Astrocyte (in vitro differentiated cells and primary cell): ENCODE measurements at regions not wholly inside any gene's neighbourhood (a gene's known extent, or its start where the extent isn't known, plus 50 kb on each side); places are given as distances from the start of the nearest gene placed in this dataset.

Source experiments
- EZH2 ChIP-seq: IDR thresholded peaks from 2 replicates; pipeline ENCODE4 v1.6.1; 2012; ENCODE audit warnings: mild to moderate bottlenecking, low read length, inconsistent platforms; ENCODE audit not compliant: insufficient read depth
- TF ChIP-seq, protein P1 (sequence below): IDR thresholded peaks from 2 replicates; pipeline ENCODE4 v1.5.1; 2011; ENCODE audit warnings: low read depth, mild to moderate bottlenecking, inconsistent platforms, low read length, moderate library complexity; ENCODE audit not compliant: insufficient read depth

DNA sequence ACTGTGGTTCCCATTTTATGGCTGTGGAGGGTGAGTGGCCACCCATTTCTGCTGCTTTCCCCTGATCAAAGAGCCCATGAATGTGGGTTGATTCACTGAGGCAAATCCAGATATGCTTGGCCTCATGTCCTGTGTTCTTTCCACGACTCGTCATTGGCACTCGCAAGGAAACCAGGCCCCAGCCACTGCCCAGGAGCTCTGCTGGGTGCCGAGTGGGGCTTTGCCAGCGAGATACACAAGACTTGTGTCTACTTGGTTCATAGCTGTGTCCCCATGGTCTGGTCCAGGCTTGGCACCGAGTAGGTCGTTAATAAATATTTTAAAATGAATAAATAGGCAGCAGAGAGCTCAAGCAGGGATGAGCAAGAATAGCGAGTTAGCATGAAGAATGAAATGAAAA lies 1291.5 kb downstream of the TBC1D22A start:
- TF ChIP-seq, protein P1, sequence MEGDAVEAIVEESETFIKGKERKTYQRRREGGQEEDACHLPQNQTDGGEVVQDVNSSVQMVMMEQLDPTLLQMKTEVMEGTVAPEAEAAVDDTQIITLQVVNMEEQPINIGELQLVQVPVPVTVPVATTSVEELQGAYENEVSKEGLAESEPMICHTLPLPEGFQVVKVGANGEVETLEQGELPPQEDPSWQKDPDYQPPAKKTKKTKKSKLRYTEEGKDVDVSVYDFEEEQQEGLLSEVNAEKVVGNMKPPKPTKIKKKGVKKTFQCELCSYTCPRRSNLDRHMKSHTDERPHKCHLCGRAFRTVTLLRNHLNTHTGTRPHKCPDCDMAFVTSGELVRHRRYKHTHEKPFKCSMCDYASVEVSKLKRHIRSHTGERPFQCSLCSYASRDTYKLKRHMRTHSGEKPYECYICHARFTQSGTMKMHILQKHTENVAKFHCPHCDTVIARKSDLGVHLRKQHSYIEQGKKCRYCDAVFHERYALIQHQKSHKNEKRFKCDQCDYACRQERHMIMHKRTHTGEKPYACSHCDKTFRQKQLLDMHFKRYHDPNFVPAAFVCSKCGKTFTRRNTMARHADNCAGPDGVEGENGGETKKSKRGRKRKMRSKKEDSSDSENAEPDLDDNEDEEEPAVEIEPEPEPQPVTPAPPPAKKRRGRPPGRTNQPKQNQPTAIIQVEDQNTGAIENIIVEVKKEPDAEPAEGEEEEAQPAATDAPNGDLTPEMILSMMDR = no peak
- TF ChIP-seq EZH2 = no peak
